T47D (cell line): ENCODE measurements at regions not wholly inside any gene's neighbourhood (a gene's known extent, or its start where the extent isn't known, plus 50 kb on each side); places are given as distances from the start of the nearest gene placed in this dataset.

Experiments used
- DNase-seq, 2 experiments: peaks; one replicate each; pipeline versions ENCODE4 v3.0.0 to v3.0.0-alpha.2; 2011 to 2012; ENCODE audit warnings: low read depth in 1 of 2, low spot score in 1 of 2
- JUND ChIP-seq: IDR thresholded peaks from 2 replicates; pipeline ENCODE4 v1.6.1; 2012; ENCODE audit warnings: low read depth
- in situ Hi-C: cut with HindIII; loops from 2 replicates; pipeline ENCODE4 v1.10.0; 2016; ENCODE audit warnings: low sequenced_read_pairs, low pct_unique_long_range_greater_than_20kb

- in situ Hi-C loops: no loop called here
- no peak for TF ChIP-seq JUND
- no peak for DNase-seq
These were observed 90.9 kb upstream of the CXCR4 start for GRCh38 chr2:136208682-136209420.

- no peak for TF ChIP-seq JUND
- in situ Hi-C loops: no loop called here
- no peak for DNase-seq
These were observed 89.7 kb upstream of the CXCR4 start for GRCh38 chr2:136207665-136208064.

GRCh38 chr2:136207030-136207623 is 89.2 kb upstream of the CXCR4 start:
- no peak for DNase-seq
- TF ChIP-seq JUND: no peak
- in situ Hi-C loops: no loop called here

- in situ Hi-C loops: no loop called here
- no peak for TF ChIP-seq JUND
These were observed 88.7 kb upstream of the CXCR4 start for GRCh38 chr2:136206613-136207012.

GRCh38 chr2:136205615-136206014 is 87.7 kb upstream of the CXCR4 start:
- no peak for TF ChIP-seq JUND
- no peak for DNase-seq
- in situ Hi-C loops: no loop called here

More at GRCh38 chr2:136206613-136207012, 88.7 kb upstream of the CXCR4 start:
- no peak for DNase-seq

GRCh38 chr2:136204971-136205370 is 87.0 kb upstream of the CXCR4 start:
- TF ChIP-seq JUND: no peak
- no peak for DNase-seq
- in situ Hi-C loops: no loop called here

GRCh38 chr2:136195226-136195625 is 77.3 kb upstream of the CXCR4 start:
- no peak for TF ChIP-seq JUND
- no peak for DNase-seq
- in situ Hi-C loops: no loop called here

GRCh38 chr2:136191041-136191440 is 73.1 kb upstream of the CXCR4 start:
- no peak for DNase-seq
- in situ Hi-C loops: no loop called here
- TF ChIP-seq JUND: no peak

- DNase-seq: no peak
- TF ChIP-seq JUND: no peak
- in situ Hi-C loops: no loop called here
These were observed 71.4 kb upstream of the CXCR4 start for GRCh38 chr2:136189221-136189782.

GRCh38 chr2:136188086-136188485 is 70.1 kb upstream of the CXCR4 start:
- no peak for DNase-seq

GRCh38 chr2:136185981-136186776 is 68.2 kb upstream of the CXCR4 start:
- in situ Hi-C loops: no loop called here
- no peak for DNase-seq
- TF ChIP-seq JUND: no peak

More at GRCh38 chr2:136188086-136188485, 70.1 kb upstream of the CXCR4 start:
- in situ Hi-C loops: no loop called here
- TF ChIP-seq JUND: no peak

- no peak for TF ChIP-seq JUND
- in situ Hi-C loops: no loop called here
- no peak for DNase-seq
These were observed 65.1 kb upstream of the CXCR4 start for GRCh38 chr2:136183097-136183496.

- no peak for DNase-seq
- in situ Hi-C loops: no loop called here
- TF ChIP-seq JUND: no peak
These were observed 64.4 kb upstream of the CXCR4 start for GRCh38 chr2:136182315-136182714.
